Medulla oblongata (tissue), 1 donor: ENCODE measurements at regions not wholly inside any gene's neighbourhood (a gene's known extent, or its start where the extent isn't known, plus 50 kb on each side); places are given as distances from the start of the nearest gene placed in this dataset.
"Not testable (repeated sequence)": the region's sequence is repeated elsewhere in the genome, so short reads cannot be mapped to it uniquely, and the experiment has no call there.

ENCODE experiments used
- DNase-seq: peaks from one replicate; pipeline ENCODE4 v3.0.0-alpha.2; 2015; ENCODE audit errors: extremely low spot score

- no peak for DNase-seq
Observed at GRCh38 chr7:34332006-34332405, 326.0 kb upstream of the NPSR1 start.

- no peak for DNase-seq
Observed at GRCh38 chr7:34333184-34333583, 324.8 kb upstream of the NPSR1 start.

GRCh38 chr7:34333925-34334324 is 324.1 kb upstream of the NPSR1 start:
- DNase-seq, result no peak

- no peak for DNase-seq
Observed at GRCh38 chr7:34337163-34337562, 320.9 kb upstream of the NPSR1 start.

- no peak for DNase-seq
Observed at GRCh38 chr7:34338961-34339526, 319.0 kb upstream of the NPSR1 start.

- DNase-seq, result no peak
Observed at GRCh38 chr7:34341326-34341725, 316.7 kb upstream of the NPSR1 start.

- DNase-seq, result no peak
Observed at GRCh38 chr7:34342387-34342786, 315.6 kb upstream of the NPSR1 start.

- DNase-seq, result no peak
Observed at GRCh38 chr7:34343667-34344066, 314.4 kb upstream of the NPSR1 start.

- no peak for DNase-seq
Observed at GRCh38 chr7:34354011-34354410, 304.0 kb upstream of the NPSR1 start.

GRCh38 chr7:34354899-34355298 is 303.1 kb upstream of the NPSR1 start:
- DNase-seq, result no peak

- DNase-seq, result no peak
Observed at GRCh38 chr7:34357068-34357467, 300.9 kb upstream of the NPSR1 start.

- DNase-seq, result no peak
Observed at GRCh38 chr7:34357946-34358345, 300.1 kb upstream of the NPSR1 start.

- not testable (repeated sequence) for DNase-seq
Observed at GRCh38 chr7:34358578-34358977, 299.4 kb upstream of the NPSR1 start.

GRCh38 chr7:34361663-34362250 is 296.3 kb upstream of the NPSR1 start:
- no peak for DNase-seq

GRCh38 chr7:34362621-34363020 is 295.4 kb upstream of the NPSR1 start:
- DNase-seq, result no peak

- DNase-seq, result no peak
Observed at GRCh38 chr7:34364130-34364529, 293.9 kb upstream of the NPSR1 start.

- no peak for DNase-seq
Observed at GRCh38 chr7:34365011-34365410, 293.0 kb upstream of the NPSR1 start.

- DNase-seq, result no peak
Observed at GRCh38 chr7:34365611-34366010, 292.4 kb upstream of the NPSR1 start.

- DNase-seq, result no peak
Observed at GRCh38 chr7:34371922-34372321, 286.1 kb upstream of the NPSR1 start.

- no peak for DNase-seq
Observed at GRCh38 chr7:34373940-34374339, 284.1 kb upstream of the NPSR1 start.

GRCh38 chr7:34382166-34382893 is 275.7 kb upstream of the NPSR1 start:
- no peak for DNase-seq

GRCh38 chr7:34385384-34385783 is 272.6 kb upstream of the NPSR1 start:
- DNase-seq, result no peak

- no peak for DNase-seq
Observed at GRCh38 chr7:34389332-34390078, 268.5 kb upstream of the NPSR1 start.
